22Rv1 (cell line): ENCODE measurements at regions not wholly inside any gene's neighbourhood (a gene's known extent, or its start where the extent isn't known, plus 50 kb on each side); places are given as distances from the start of the nearest gene placed in this dataset.

ENCODE experiments used
- CTCF ChIP-seq: fragments of 450-650 bp; IDR thresholded peaks from 2 replicates; pipeline ENCODE4 v1.5.1; 2017; ENCODE audit warnings: mild to moderate bottlenecking
- ZFX ChIP-seq: fragments of 450-650 bp; IDR thresholded peaks from 2 replicates; pipeline ENCODE4 v1.6.1; 2017; ENCODE audit warnings: antibody characterized with exemption, borderline replicate concordance

GRCh38 chr7:124432009-124432578 lies 333.5 kb downstream of the GPR37 start:
- no peak for TF ChIP-seq CTCF
- no peak for TF ChIP-seq ZFX
